IPS-20b (cell line): ENCODE measurements at regions not wholly inside any gene's neighbourhood (a gene's known extent, or its start where the extent isn't known, plus 50 kb on each side); places are given as distances from the start of the nearest gene placed in this dataset.

ENCODE experiments used
- H3K27ac ChIP-seq: one replicate; pipeline ENCODE4 v1.5.1; 2013; ENCODE audit warnings: low read length
- H3K27me3 ChIP-seq: 2 replicates; pipeline ENCODE4 v1.6.1; 2013; ENCODE audit warnings: mild to moderate bottlenecking, low read length, inconsistent platforms; ENCODE audit not compliant: insufficient read depth
- H3K36me3 ChIP-seq: 2 replicates; pipeline ENCODE4 v1.6.1; 2013; ENCODE audit warnings: low read depth, mild to moderate bottlenecking, inconsistent platforms, low read length, moderate library complexity; ENCODE audit not compliant: insufficient read depth
- H3K4me1 ChIP-seq: 2 replicates; pipeline ENCODE4 v1.6.1; 2013; ENCODE audit warnings: mild to moderate bottlenecking, control low read depth, inconsistent platforms, low read length, moderate library complexity; ENCODE audit not compliant: insufficient read depth
- H3K4me3 ChIP-seq: 2 replicates; pipeline ENCODE4 v1.5.1; 2013; ENCODE audit warnings: mild to moderate bottlenecking, low read length, inconsistent platforms
- H3K9ac ChIP-seq: 2 replicates; pipeline ENCODE4 v1.6.1; 2013; ENCODE audit warnings: low read depth, mild to moderate bottlenecking, inconsistent platforms, low read length, moderate library complexity
- H3K9me3 ChIP-seq: 2 replicates; pipeline ENCODE4 v1.6.1; 2013; ENCODE audit warnings: mild to moderate bottlenecking, low read depth, low read length, inconsistent platforms; ENCODE audit not compliant: insufficient read depth

DNA sequence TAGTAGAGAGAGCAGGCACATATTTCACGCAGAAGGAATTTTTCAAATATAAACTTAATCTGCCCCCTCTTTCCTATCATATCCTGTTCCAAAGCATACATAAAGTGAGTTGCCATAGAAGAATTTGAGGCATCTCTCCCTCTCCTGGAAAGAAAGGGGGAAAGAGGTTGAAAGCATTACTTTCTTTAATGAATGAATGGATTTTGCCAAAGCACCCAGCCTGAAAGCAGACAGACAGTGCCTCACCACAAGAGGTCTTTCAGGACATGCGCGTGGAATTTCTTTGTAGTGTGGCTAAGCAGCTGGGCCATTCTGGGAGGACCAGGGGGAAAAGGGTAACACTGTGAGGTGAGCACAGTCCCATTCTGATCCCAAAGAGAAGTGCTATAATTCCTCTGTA is 651.4 kb downstream of the IQCM start:
- Histone ChIP-seq H3K9ac (no peak overlapping the region), H3K27me3 (no peaks in the 10 kb centered on the region), H3K4me1 (peaks cover 27% of the 10 kb centered on the region), H3K4me3 (peak overlapping the region; percentile 18; the same call in 1 of the 2 replicates), H3K27ac (no peak overlapping the region), H3K36me3 (no peaks in the 10 kb centered on the region), H3K9me3 (no peaks in the 10 kb centered on the region)

DNA sequence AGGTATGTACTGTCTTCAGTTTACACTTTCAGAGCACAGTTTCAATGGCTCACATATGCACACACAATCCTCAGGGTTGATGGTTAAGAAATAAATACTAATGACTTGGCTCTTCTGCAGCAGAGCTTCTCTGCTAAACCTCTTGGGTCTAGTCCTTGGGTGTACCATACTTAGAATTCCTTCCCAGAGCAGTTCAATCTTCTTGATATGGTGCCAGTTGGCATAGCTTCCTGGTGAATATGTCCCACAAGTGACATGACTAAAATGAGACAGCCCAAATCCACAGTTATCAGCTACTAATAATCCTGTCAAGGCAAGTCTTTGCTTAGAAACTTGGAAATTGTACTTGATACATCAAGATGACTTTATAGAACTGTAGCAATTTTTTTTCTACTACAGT is 654.4 kb downstream of the IQCM start:
- Histone ChIP-seq H3K36me3 (no peaks in the 10 kb centered on the region), H3K4me1 (peaks cover 19% of the 10 kb centered on the region), H3K4me3 (no peak overlapping the region), H3K9me3 (no peaks in the 10 kb centered on the region), H3K27ac (no peak overlapping the region), H3K9ac (no peak overlapping the region), H3K27me3 (no peaks in the 10 kb centered on the region)

DNA sequence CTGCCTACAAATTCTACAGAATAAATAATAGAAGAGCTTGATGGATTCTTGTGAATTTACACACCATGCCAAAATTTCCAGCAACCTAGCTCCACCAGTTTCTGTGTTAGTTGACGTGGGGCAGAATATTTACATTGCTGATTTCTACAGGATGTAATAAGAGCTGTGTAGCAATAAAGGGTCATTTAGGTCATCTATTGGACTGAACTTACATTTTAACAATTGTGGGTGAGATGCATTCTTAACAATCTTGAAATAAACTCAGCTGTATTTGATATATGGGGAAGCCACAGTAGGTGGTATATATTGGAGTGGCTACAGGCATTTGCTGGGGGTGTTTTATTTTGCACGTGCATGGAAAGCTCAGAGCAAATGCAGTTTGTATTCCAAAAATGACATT is 655.3 kb downstream of the IQCM start:
- H3K9me3 ChIP-seq, result no peaks in the 10 kb centered on the region
- H3K4me1 ChIP-seq, result peaks cover 18% of the 10 kb centered on the region
- H3K27me3 ChIP-seq, result no peaks in the 10 kb centered on the region
- H3K9ac ChIP-seq, result no peak overlapping the region
- no peak overlapping the region for H3K4me3 ChIP-seq
- H3K27ac ChIP-seq, result no peak overlapping the region
- no peaks in the 10 kb centered on the region for H3K36me3 ChIP-seq

DNA sequence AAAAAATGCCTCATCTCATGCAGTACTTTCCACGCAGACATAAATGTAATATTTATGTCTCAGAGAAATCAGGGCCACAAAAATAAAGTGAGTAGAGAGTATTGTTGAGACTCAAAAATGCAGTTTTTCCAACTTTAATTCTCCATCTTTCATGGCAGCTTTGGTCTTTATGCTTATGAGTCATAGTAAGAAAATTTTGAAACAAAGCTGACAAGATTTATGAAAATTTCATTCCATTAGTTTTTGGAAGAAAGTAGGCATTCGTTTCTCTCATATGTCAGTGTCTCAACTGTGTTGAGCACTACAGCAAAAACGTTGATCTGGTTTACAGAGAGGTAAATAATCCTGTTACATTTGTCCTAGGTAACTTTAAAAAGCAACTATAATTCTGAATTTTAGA is 656.8 kb downstream of the IQCM start:
- Histone ChIP-seq H3K36me3 (no peaks in the 10 kb centered on the region), H3K4me1 (peaks cover 6% of the 10 kb centered on the region), H3K27me3 (no peaks in the 10 kb centered on the region), H3K4me3 (no peak overlapping the region), H3K27ac (no peak overlapping the region), H3K9ac (no peak overlapping the region), H3K9me3 (no peaks in the 10 kb centered on the region)

DNA sequence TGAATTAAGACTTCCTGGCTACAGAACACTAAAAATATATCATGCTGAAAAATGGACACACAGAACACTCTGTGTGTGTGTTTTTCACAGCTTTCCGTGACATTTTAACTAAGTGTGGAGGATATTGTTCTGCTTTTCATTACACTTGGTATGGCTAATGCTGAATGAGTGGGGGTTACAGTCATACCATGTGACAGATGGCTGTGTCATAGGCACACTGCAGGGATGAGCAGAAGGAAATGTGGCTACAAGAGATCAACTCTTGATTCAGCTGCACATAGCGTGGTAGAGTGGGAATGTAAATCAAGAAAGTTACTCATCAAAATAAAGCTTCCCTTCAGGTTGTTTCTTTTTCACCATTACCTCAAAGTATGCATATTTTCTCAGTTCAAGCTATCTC is 669.8 kb downstream of the IQCM start:
- H3K27ac ChIP-seq, result no peak overlapping the region
- H3K27me3 ChIP-seq, result no peaks in the 10 kb centered on the region
- no peaks in the 10 kb centered on the region for H3K36me3 ChIP-seq
- no peaks in the 10 kb centered on the region for H3K9me3 ChIP-seq
- H3K4me3 ChIP-seq, result no peak overlapping the region
- no peaks in the 10 kb centered on the region for H3K4me1 ChIP-seq
- no peak overlapping the region for H3K9ac ChIP-seq

- no peaks in the 10 kb centered on the region for H3K36me3 ChIP-seq
- H3K27me3 ChIP-seq, result no peaks in the 10 kb centered on the region
- peaks cover 7% of the 10 kb centered on the region; the same call in 1 of the 2 replicates for H3K4me1 ChIP-seq
- H3K27ac ChIP-seq, result no peak overlapping the region
- no peaks in the 10 kb centered on the region for H3K9me3 ChIP-seq
- no peak overlapping the region for H3K4me3 ChIP-seq
- H3K9ac ChIP-seq, result no peak overlapping the region
These were observed 671.6 kb downstream of the IQCM start for GRCh38 chr4:149144060-149144459.

DNA sequence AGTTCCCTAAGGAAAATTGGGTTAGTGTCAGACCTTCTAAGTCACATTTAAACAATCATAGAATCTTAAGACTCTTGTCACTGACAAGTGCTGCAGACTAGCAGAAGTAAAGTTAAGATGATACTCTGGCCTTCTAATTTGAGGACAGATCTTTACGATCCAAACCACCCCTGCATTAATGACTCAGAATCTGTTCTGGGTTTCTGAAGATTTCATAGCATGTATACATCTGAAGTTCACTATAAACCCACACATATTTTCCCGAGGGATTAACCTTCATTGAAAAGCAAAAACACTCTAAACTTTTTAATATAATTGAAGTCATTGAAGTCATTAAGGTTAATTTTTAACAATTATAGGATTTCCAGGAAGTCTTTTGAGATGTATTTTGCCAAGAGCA is 674.3 kb downstream of the IQCM start:
- Histone ChIP-seq H3K9ac (no peak overlapping the region), H3K4me3 (no peak overlapping the region), H3K9me3 (no peaks in the 10 kb centered on the region), H3K27ac (no peak overlapping the region), H3K27me3 (no peaks in the 10 kb centered on the region), H3K4me1 (peaks cover 7% of the 10 kb centered on the region; the same call in 1 of the 2 replicates), H3K36me3 (no peaks in the 10 kb centered on the region)

DNA sequence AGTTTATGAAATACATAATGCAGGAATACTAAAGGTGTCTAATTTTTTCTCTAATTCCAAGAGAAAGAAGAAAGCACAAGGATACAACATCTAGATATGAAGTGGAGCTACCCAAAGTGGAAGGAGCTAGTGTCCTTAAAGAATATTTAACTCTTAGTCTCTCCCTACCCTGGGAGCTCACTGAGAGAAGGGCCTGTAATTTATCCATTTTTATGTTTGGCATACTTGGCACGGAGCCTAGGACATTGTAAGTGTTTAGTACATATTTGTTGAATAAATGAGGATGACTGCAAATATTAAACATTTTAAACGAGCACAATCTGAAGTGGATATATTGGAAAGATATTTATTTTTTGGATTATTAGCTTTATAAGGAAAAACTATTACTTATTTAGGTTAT is 674.8 kb downstream of the IQCM start:
- no peaks in the 10 kb centered on the region for H3K36me3 ChIP-seq
- no peak overlapping the region for H3K4me3 ChIP-seq
- H3K27ac ChIP-seq, result no peak overlapping the region
- H3K9me3 ChIP-seq, result no peaks in the 10 kb centered on the region
- peaks cover 7% of the 10 kb centered on the region; the same call in 1 of the 2 replicates for H3K4me1 ChIP-seq
- no peak overlapping the region for H3K9ac ChIP-seq
- H3K27me3 ChIP-seq, result no peaks in the 10 kb centered on the region

DNA sequence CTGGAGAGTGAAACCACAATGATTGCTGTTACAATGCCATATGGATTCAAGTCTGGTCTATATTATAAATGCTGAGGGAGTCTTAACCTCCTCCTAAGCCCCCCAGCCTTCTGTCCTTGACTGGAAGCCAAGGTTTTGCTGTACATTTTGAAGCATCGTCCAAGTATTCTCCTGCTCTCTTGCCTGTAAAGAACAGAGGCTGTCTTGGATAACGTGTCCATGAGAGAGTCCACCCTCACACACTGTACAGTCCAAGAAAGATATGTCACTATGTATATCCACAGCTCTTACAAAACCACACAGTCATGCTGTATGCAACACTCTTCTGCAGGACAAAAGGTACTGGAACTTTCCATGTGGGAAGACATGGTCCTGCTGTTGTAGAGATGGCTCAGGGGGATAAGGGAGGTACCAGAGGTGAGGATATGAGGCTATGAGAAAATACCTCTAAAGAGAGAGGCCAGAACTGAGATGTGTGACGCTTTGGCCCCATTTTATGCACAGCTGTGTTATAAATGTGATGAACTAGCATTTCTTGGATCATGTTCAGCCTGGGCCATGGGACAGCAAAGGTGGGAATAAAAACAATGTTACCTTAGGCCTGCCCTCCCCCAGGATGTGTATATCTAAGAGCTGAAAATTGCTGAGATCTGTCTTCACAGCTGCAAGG is 678.6 kb downstream of the IQCM start:
- Histone ChIP-seq H3K4me1 (peaks cover 7% of the 10 kb centered on the region; the same call in 1 of the 2 replicates), H3K36me3 (no peaks in the 10 kb centered on the region), H3K27me3 (no peaks in the 10 kb centered on the region), H3K9ac (no peak overlapping the region), H3K4me3 (no peak overlapping the region), H3K27ac (no peak overlapping the region), H3K9me3 (no peaks in the 10 kb centered on the region)

- H3K9ac ChIP-seq, result no peak overlapping the region
- no peaks in the 10 kb centered on the region for H3K36me3 ChIP-seq
- peaks cover 4% of the 10 kb centered on the region; the same call in 1 of the 2 replicates for H3K4me1 ChIP-seq
- no peak overlapping the region for H3K27ac ChIP-seq
- no peak overlapping the region for H3K4me3 ChIP-seq
- H3K9me3 ChIP-seq, result no peaks in the 10 kb centered on the region
- H3K27me3 ChIP-seq, result no peaks in the 10 kb centered on the region
These were observed 680.6 kb downstream of the IQCM start for GRCh38 chr4:149135062-149135461.

GRCh38 chr4:149121023-149121404 is 678.8 kb upstream of the NR3C2 start:
- H3K36me3 ChIP-seq, result no peaks in the 10 kb centered on the region
- no peaks in the 10 kb centered on the region; the same call in 1 of the 2 replicates for H3K4me1 ChIP-seq
- no peak overlapping the region for H3K27ac ChIP-seq
- no peaks in the 10 kb centered on the region for H3K9me3 ChIP-seq
- H3K9ac ChIP-seq, result no peak overlapping the region
- H3K27me3 ChIP-seq, result no peaks in the 10 kb centered on the region
- H3K4me3 ChIP-seq, result no peak overlapping the region

DNA sequence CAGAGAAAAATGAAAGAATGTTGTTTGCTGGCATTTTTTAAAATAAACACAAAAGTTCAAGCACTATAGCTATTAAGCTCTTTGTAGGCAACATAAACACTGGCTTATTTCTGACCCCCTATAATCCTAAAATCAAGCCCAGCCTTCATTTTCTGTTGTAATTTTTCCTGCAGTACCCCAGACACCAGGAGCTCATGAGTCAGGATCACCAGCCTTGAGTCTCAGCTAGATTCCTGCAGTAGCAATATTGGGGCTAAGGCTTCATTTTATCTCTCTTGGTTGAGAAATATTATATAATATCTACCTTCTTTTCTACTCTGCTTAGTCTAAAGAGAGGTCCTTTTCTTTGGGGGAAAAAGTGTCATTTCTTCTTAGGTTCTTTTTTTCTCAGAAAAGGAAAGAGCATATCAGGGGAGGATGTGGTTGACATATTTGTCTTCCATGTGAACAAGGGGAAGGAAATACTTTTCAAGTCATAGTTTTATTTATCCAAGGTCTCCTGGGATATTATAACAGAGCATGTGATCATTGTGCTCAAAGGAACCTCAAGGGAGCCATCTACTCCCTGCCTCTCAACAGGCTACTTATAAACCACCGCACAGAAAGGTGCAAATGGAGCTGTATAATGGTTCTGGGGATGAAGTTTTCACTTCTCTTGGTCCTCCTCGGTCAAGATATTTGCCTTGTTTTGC is 678.3 kb upstream of the NR3C2 start:
- Histone ChIP-seq H3K4me3 (no peak overlapping the region), H3K9me3 (no peaks in the 10 kb centered on the region), H3K27me3 (no peaks in the 10 kb centered on the region), H3K9ac (no peak overlapping the region), H3K4me1 (no peaks in the 10 kb centered on the region; the same call in 1 of the 2 replicates), H3K36me3 (no peaks in the 10 kb centered on the region), H3K27ac (no peak overlapping the region)
